ENCODE measurements at regions not wholly inside any gene's neighbourhood (a gene's known extent, or its start where the extent isn't known, plus 50 kb on each side); places are given as distances from the start of the nearest gene placed in this dataset.

DNA sequence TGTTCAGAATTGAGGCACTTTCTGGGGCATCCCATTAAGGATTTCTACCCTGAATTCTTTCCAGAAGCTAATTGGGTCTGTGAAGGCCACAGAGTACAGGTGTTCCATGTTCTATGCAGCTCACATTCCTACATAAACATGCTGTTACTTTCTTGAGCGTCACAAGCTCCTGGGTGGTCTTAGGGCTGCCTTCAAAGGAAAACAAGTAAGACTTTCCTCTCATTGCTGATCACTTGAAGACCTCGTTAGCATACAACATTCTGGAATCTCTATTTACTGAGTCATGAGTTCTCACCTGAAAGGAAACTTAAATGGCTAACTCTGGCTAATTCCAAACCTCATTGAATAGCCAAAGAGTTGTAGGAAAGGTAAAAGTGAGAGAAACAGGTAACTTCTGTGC, 63.0 kb upstream of the HMGA2 start:
- TF ChIP-seq, protein P1, sequence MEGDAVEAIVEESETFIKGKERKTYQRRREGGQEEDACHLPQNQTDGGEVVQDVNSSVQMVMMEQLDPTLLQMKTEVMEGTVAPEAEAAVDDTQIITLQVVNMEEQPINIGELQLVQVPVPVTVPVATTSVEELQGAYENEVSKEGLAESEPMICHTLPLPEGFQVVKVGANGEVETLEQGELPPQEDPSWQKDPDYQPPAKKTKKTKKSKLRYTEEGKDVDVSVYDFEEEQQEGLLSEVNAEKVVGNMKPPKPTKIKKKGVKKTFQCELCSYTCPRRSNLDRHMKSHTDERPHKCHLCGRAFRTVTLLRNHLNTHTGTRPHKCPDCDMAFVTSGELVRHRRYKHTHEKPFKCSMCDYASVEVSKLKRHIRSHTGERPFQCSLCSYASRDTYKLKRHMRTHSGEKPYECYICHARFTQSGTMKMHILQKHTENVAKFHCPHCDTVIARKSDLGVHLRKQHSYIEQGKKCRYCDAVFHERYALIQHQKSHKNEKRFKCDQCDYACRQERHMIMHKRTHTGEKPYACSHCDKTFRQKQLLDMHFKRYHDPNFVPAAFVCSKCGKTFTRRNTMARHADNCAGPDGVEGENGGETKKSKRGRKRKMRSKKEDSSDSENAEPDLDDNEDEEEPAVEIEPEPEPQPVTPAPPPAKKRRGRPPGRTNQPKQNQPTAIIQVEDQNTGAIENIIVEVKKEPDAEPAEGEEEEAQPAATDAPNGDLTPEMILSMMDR (IDR thresholded peaks at IDR 0.05), result no peak
- TF ChIP-seq POLR2A (IDR thresholded peaks at IDR 0.05), result no peak
- no peak for TF ChIP-seq EP300 (IDR thresholded peaks at IDR 0.05; ENCODE audit: low read depth)

Data from transverse colon (tissue), 3 donors.